DMS79 treated with DMSO at 0.1 percent for 48 hours (cell line): ENCODE measurements at regions not wholly inside any gene's neighbourhood (a gene's known extent, or its start where the extent isn't known, plus 50 kb on each side); places are given as distances from the start of the nearest gene placed in this dataset.
A peak's percentile ranks its signal among the peaks of the same experiment; 100 is the strongest.

Source experiments
- DNase-seq: peaks from one replicate; lab custom pipeline; 2025; lab: John Stamatoyannopoulos, UW

DNA sequence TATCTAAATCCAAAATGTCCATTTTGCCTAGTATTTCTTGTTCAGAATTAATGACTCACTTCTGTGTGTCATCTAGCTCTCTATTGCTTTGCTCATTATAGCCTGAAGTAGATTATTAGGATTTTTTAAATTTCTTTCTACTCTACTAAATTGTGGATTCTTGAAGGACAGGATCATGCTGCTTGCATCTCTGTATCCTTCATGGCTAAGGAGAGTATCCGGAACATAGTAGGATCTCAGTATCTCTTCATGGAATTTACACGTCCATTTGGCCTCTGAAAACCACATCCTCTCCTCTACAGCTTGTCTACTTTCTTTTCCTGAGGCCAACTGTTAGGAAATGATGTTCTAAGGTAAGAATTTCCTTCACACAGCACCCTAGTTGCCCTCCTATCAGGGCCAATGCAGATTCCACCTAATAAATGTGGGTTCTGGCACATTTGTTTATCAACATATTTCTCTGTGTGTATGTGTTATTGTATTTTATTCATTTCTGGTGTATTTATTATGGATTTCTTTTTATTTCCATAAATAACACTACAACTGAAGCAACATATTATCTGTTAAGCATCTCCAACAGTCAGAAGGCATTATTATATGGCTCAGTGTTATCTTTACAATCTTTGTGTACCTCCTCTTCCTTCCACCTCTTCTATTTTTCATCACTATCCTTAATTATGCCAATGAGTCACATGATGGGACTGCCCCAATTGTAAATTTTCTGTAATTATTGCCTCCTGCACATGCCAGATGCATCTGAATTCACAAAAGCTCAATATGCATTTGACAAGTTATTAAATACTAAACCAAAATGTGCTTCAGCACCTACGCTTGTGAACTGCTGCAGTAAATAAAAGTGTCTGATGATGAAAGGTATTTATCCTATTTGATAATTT lies 557.8 kb upstream of the TLE4 start:
- no peak for DNase-seq

GRCh38 chr9:79014929-79015699 lies 556.7 kb upstream of the TLE4 start:
- DNase-seq, result no peak

DNA sequence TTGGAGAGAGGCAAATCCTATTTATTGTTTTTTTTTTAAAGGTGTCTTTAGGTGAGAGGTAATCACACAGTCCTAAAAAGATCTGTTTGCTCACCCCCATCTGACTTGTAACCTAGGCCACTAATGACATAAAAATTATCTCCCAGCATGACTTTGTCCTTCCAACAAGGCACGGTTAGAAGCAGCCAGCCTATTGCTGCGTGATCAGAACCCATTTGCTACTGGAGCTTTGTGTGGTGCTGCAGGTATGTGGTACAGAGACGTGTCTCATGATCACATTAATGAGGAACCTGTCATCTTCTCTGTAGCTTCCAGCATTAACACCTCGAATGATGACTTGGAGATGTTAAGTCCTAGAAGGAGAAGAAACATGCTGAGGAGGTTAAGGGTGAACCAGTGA lies 555.8 kb upstream of the TLE4 start:
- no peak for DNase-seq

DNA sequence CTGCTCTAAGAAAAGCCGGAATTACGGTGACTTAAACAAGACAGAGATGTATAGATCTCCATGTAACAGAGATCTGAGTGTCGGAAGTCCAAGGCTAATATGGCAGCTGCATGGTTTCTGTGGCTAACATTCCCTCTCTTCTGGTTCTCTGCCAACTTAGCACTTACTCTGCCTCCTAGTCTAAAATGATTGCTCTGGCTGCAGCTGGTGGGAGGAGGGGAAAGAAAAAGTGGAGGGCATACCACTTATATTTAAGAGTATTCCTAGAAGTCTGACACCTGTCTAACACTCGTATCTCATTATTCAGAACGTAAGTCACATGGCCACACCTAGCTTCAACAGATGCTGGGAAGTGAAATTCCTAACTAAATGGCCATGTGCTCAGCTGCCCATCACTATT lies 551.5 kb upstream of the TLE4 start:
- DNase-seq, result peak; percentile 52

DNA sequence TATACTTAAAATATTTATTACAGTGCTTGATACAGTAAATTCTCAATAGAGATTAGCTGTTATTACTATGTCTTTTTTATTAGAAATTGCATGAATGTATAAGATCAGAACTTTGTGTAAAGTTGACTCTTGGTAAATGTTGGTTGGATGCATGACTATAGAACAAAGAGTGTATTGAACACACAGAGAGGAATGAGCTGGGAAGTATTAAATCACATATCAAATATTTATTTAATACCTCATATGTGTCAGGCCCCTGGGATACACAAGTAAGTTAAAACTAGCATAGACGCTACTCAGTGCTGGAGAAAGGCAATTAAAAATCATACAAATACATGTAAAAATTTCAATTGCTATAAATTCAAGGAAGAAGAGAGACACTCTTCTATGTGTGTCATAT lies 550.7 kb upstream of the TLE4 start:
- DNase-seq, result no peak

DNA sequence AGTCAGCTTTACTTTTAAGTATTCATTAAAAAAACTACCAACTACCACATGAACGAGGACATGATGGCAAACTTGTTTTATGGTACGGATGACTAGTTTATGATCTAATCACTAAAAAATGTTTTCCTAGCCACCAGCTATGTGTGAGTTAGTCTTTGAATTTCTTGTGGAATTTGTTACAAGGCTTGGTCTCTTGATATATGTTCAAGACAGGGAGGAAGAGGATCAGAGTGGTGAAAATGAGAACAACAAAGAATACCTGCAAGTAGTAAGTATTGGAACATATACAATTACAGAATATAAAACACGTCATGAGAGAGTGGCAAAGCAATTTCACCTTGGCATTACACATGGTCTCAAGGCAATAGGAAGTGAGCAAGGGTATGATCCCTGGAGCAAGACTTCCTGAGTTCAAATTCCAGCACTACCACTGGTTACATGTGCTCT lies 548.6 kb upstream of the TLE4 start:
- DNase-seq, result no peak

DNA sequence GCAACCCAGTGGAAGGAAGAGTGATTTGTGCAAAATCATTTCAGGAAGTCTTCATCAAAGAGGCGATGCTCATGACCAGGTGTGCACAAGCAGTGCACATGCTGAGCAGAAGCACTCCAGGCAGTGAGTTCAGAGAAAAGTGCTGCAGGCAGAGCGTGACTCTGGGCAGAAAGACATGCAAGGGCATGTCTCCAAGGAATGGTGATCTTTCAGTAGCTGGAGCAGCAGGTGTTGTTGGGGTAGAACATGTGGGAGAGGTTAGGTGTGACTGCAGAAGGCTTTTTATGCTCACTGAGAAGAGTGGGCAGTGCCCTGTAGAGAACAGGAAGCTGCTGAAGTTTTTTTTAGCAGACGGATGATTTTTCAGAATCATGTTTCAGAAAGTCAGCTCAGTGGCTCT lies 545.4 kb upstream of the TLE4 start:
- peak; percentile 88 for DNase-seq

GRCh38 chr9:79028101-79028500 lies 543.7 kb upstream of the TLE4 start:
- DNase-seq, result peak; percentile 16

- DNase-seq, result no peak
Observed at GRCh38 chr9:79034583-79034982, 537.2 kb upstream of the TLE4 start.

- DNase-seq, result no peak
Observed at GRCh38 chr9:79037338-79037737, 534.4 kb upstream of the TLE4 start.

DNA sequence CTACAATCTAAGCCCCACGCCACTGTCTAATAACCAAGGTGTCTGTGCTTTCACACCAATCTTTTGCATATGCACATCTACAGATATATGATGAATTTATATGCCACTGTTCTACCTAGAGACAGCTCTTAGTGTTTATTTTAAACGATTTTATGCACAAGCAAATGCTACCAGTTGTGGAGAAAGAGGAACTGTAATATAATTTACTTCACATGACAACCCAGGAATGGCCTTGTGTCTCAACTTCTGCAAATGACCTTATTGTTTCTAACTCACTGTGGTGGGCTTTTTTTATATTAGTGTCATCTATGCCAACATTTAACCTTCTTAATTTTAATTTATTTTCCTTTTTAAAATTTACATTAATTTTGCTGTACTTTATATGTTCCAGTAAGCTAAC lies 531.1 kb upstream of the TLE4 start:
- no peak for DNase-seq

DNA sequence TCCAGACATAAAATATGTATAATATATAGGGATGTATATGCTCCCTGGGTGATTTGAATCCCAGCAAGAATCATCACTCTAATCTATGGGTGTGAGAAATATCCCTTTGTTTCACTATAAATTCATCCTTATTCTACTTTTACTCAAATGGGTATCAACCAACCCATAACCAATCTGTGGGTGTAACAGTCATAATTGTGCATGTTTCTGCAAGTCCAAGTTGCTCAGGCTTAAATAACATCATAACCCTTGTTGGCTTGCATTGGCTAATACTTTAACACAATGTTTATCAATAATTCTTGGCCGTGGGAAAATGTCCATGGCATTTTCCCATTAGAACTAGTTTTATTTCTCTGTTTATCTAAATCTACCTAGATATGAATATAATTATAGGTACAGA lies 530.5 kb upstream of the TLE4 start:
- no peak for DNase-seq

GRCh38 chr9:79043916-79044315 lies 527.8 kb upstream of the TLE4 start:
- no peak for DNase-seq

DNA sequence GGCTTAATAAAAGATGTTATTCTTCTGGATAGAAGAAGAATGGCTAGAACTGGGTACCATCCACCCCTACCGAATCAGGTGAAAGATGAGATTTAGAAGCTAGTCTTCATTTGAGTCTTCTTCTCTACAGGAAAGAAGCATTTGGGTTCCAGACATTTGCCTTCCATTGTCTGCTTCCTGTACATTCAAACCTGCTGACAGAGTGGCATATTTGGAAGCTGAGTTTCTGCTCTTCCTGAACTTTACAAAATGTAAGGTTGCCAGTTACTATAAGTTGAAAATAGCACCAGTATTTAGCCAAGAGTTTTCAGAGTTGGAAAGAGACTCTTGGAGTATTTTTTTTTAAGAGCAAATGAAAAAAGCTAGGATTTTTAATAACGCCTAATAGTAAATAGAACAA lies 525.4 kb upstream of the TLE4 start:
- DNase-seq, result no peak

DNA sequence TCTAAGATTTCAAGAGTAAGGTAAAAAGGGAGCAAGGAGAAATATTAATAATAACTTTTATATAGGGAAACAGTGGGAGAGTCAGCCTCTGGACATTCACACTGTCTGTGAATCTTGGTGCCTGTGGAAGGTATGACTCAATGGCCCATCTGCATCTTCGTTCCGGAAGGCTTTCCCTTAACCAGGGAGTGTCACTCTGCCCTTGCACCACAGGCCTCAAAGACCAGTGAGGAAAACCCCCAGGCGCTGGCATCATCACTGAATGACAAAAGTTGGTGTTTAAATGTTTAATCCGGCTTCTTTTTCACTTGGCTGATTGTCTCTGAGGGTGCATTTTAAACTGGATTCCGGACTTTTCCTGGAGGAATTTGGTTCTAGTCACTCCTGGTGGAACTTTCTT lies 522.4 kb upstream of the TLE4 start:
- DNase-seq, result no peak

GRCh38 chr9:79053598-79053997 lies 518.2 kb upstream of the TLE4 start:
- DNase-seq, result no peak

DNA sequence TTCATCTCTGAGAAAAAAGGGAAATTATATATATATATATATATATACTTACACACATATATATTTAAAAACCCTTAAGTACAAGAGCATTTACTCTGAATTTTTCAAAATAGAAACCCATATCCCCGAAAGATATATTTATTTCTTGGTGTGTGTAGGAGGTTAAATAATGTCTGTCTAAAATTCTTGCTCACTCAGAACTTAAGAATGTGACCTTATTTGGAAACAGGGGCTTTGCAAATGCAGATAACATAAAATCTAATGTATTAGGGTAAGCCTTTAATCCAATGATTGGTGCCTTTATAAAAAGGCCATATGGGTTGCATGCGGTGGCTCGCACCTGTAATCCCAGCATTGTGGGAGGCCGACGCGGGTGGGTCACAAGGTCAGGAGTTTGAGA lies 517.3 kb upstream of the TLE4 start:
- DNase-seq, result no peak

DNA sequence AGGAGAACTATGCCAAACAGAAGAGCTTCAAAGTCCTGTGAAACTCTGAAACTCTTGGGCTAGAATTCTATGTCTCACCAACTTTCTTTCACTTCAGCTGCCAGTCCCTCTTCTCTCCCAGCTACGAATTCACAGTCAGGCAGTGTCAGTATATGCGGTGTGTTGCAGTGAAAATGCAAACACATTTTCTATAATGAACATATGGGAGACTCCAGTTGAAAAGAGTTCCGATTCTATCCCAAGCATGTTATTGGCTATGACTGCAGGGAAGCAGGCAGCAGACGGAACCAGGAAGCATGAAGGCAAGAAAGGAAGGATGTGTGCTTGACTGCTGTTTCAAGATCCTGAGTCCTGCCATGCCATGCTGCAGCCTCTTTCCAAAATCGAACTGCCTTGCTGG lies 515.7 kb upstream of the TLE4 start:
- no peak for DNase-seq

DNA sequence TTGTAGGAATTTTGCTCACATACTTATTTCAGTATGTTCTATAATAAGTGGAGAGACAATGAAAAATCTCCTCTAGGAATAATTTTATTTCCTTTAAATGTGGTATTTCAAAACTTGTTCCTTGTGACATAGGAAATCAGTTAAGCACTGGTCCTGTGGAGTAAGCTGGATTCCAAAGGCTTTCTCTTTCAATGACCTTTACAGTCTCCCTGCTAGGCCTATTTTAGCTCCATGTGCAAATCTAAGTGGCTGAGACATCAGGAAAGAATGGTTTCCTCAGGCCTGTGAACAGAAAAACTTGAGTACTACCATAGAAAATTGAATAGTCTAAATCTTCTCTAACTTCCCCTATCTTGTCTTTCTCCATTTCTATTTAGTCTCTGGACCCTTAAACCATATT lies 514.2 kb upstream of the TLE4 start:
- no peak for DNase-seq

DNA sequence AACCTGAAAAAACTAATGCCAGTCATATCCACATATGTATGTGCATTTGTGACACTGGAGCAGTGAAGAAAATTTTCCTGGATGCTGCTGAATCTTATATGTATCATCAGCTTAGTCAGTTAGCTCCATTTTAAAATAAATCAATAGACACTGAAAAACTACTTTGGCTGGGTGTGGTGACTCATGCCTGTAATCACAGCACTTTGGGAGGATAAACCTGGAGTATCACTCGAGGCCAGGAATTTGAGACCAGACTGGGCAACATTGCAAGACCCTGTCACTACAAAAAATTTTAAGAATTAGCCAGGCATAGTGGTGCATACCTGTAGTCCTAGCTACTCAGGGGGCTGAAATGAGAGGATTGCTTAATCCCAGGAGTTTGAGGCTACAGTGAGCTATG lies 511.0 kb upstream of the TLE4 start:
- DNase-seq, result no peak

GRCh38 chr9:79061752-79062616 lies 509.8 kb upstream of the TLE4 start:
- no peak for DNase-seq

DNA sequence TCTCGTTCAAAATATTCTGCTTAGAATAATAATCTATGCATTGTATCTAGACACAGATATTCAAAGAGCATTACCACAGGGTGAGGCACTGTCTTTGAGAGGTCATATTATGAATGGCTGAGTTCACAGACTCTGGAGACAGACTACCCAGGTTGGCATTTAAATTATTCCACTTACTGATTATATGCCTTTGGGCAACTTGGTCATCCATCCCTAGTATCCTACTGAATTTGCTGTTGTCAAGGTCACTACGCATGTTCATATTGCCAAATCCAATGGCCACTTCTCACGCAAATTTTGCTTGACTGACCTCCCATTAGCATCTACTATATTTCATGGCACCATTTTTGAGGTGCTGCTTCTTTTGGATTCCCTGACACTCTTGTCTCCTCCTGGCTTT lies 498.6 kb upstream of the TLE4 start:
- DNase-seq, result no peak
